OCI-LY1 (cell line): ENCODE measurements at regions not wholly inside any gene's neighbourhood (a gene's known extent, or its start where the extent isn't known, plus 50 kb on each side); places are given as distances from the start of the nearest gene placed in this dataset.

Experiments used
- H2AFZ ChIP-seq: fragments of 200-600 bp; sonication (generic), shearing (Covaris generic); 2 replicates; pipeline ENCODE4 v1.6.0; 2014; ENCODE audit warnings: antibody characterized with exemption, mild to moderate bottlenecking, low read length
- H3F3A ChIP-seq: fragments of 200-600 bp; sonication (generic), shearing (Covaris generic); 2 replicates; pipeline ENCODE4 v1.6.0; 2014; ENCODE audit warnings: mild to moderate bottlenecking, antibody characterized with exemption, low read length, moderate library complexity; ENCODE audit not compliant: insufficient read depth
- H3K27ac ChIP-seq: fragments of 200-600 bp; sonication (generic); 2 replicates; pipeline ENCODE4 v1.5.1; 2014; ENCODE audit warnings: low read length, mixed run types, mild to moderate bottlenecking, low read depth; ENCODE audit not compliant: poor library complexity, severe bottlenecking
- H3K27me3 ChIP-seq: fragments of 200-600 bp; sonication (generic); 2 replicates; pipeline ENCODE4 v1.6.0; 2014; ENCODE audit warnings: antibody characterized with exemption, mild to moderate bottlenecking, low read length, moderate library complexity; ENCODE audit not compliant: insufficient read depth
- H3K36me3 ChIP-seq: fragments of 200-600 bp; sonication (generic); 2 replicates; pipeline ENCODE4 v1.6.1; 2014; ENCODE audit warnings: mild to moderate bottlenecking, antibody characterized with exemption, low read length, moderate library complexity, mixed read lengths; ENCODE audit not compliant: insufficient read depth
- H3K4me1 ChIP-seq: fragments of 200-600 bp; sonication (generic); 2 replicates; pipeline ENCODE4 v1.5.1; 2014; ENCODE audit warnings: mild to moderate bottlenecking, low read length, moderate library complexity; ENCODE audit not compliant: insufficient read depth, severe bottlenecking
- H3K4me2 ChIP-seq: fragments of 200-600 bp; sonication (generic), shearing (Covaris generic); 2 replicates; pipeline ENCODE4 v1.6.1; 2014; ENCODE audit warnings: low read length
- H3K4me3 ChIP-seq: fragments of 200-600 bp; sonication (generic); 2 replicates; pipeline ENCODE4 v1.5.1; 2014; ENCODE audit warnings: low read length, low read depth, mild to moderate bottlenecking, mixed read lengths; ENCODE audit not compliant: poor library complexity, severe bottlenecking
- H3K79me2 ChIP-seq: fragments of 200-600 bp; shearing (Covaris generic); 2 replicates; pipeline ENCODE4 v1.6.1; 2016; ENCODE audit warnings: mixed run types, low read length, mixed read lengths; ENCODE audit not compliant: insufficient read depth
- H3K9ac ChIP-seq: fragments of 200-600 bp; sonication (generic), shearing (Covaris generic); 2 replicates; pipeline ENCODE4 v1.6.1; 2014; ENCODE audit warnings: mild to moderate bottlenecking, low read length, mixed read lengths
- H3K9me2 ChIP-seq: fragments of 200-600 bp; sonication (generic), shearing (Covaris generic); 2 replicates; pipeline ENCODE4 v1.6.1; 2014; ENCODE audit warnings: low read depth, mild to moderate bottlenecking, low read length, mixed read lengths
- H3K9me3 ChIP-seq: fragments of 200-600 bp; shearing (Covaris generic); 2 replicates; pipeline ENCODE4 v1.6.1; 2014; ENCODE audit warnings: low read length, mixed read lengths
- H4K20me1 ChIP-seq: fragments of 200-600 bp; sonication (generic), shearing (Covaris generic); 2 replicates; pipeline ENCODE4 v1.6.0; 2016; ENCODE audit warnings: mild to moderate bottlenecking, low read length; ENCODE audit not compliant: insufficient read depth
- CTCF ChIP-seq: fragments of 200-600 bp; sonication (generic), shearing (Covaris generic); IDR thresholded peaks from 2 replicates; pipeline ENCODE4 v1.5.1; 2017; ENCODE audit warnings: mild to moderate bottlenecking, antibody characterized with exemption, low read length, moderate library complexity, mixed read lengths
- EZH2 ChIP-seq: fragments of 200-600 bp; sonication (generic), shearing (Covaris generic); IDR thresholded peaks from 2 replicates; pipeline ENCODE4 v1.8.0; 2017; ENCODE audit warnings: borderline replicate concordance, mixed run types, mild to moderate bottlenecking, antibody characterized with exemption, low read length, moderate library complexity, mixed read lengths

- Histone ChIP-seq H3K27ac (no peak overlapping the region), H3K36me3 (no peaks in the 10 kb centered on the region), H3K79me2 (no peaks in the 10 kb centered on the region), H3F3A (no peaks in the 10 kb centered on the region), H3K9me2 (no peaks in the 10 kb centered on the region), H3K4me3 (no peak overlapping the region), H2AFZ (no peak overlapping the region), H4K20me1 (no peaks in the 10 kb centered on the region), H3K4me2 (no peak overlapping the region), H3K27me3 (no peaks in the 10 kb centered on the region), H3K9ac (no peak overlapping the region), H3K9me3 (no peaks in the 10 kb centered on the region), H3K4me1 (no peaks in the 10 kb centered on the region)
- no peak for TF ChIP-seq EZH2
- no peak for TF ChIP-seq CTCF
Observed at GRCh38 chr20:23231561-23232218, 118.9 kb upstream of the NXT1 start.

DNA sequence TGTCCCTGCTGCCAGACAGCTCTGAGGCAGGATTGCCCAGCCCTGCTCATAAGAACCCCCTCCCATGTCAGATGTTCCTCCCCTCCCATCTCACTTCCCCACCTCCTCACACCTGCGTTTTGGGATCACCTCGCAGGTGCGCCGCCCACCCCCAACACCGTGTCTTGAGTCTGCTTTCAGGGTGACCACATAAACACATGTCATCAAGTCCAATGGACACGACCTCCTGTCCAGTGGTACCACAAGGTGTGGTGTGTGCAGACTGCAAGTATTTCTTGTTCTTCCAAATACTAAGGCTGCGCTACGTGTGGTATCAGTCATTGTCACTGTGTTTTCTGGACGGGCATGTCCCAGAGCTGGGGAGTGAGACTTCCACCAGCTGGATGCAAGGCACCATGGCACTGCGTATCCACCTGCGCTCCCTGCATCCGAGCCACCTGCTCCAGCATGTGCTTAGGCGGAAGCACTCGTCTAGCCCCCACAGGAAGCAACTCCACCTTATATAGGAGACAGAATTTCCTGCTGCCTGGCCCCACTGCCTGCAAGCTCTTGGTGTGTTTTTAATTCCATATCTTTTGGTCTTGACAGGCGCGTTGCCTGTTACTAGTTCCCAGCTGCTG lies 119.7 kb upstream of the NXT1 start:
- Histone ChIP-seq H3K4me3 (no peak overlapping the region), H3K36me3 (no peaks in the 10 kb centered on the region), H3K27me3 (no peaks in the 10 kb centered on the region), H3K4me1 (no peaks in the 10 kb centered on the region), H2AFZ (no peak overlapping the region), H3K9me2 (no peaks in the 10 kb centered on the region), H3F3A (no peaks in the 10 kb centered on the region), H3K27ac (no peak overlapping the region), H3K9ac (no peak overlapping the region), H3K4me2 (no peak overlapping the region), H3K9me3 (no peaks in the 10 kb centered on the region), H4K20me1 (no peaks in the 10 kb centered on the region), H3K79me2 (no peaks in the 10 kb centered on the region)
- TF ChIP-seq CTCF, result no peak
- TF ChIP-seq EZH2, result no peak

DNA sequence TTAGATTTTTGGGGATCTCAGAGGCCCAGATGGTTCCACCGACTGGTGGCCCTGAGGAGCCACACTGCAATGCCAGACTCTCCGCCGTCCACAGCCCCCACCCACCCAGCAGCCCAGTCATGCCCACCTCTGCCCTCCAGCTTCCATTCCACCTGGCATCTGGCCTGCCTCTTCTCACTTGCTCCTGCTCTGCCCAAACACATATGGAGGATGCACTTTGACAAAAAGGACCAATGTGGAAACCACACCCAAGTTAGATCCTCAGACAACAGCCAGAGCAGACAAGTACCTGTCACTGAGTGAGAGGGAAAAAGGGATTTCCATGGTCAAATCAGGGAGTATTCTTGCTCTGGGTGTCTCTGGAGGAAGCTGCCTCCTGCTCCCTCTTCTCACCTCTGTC lies 120.6 kb upstream of the NXT1 start:
- Histone ChIP-seq H4K20me1 (no peaks in the 10 kb centered on the region), H3K36me3 (no peaks in the 10 kb centered on the region), H3F3A (no peaks in the 10 kb centered on the region), H3K4me3 (no peak overlapping the region), H3K4me1 (no peaks in the 10 kb centered on the region), H3K9ac (no peak overlapping the region), H3K9me3 (no peaks in the 10 kb centered on the region), H2AFZ (no peak overlapping the region), H3K4me2 (no peak overlapping the region), H3K79me2 (no peaks in the 10 kb centered on the region), H3K27ac (no peak overlapping the region), H3K9me2 (no peaks in the 10 kb centered on the region), H3K27me3 (no peaks in the 10 kb centered on the region)
- TF ChIP-seq CTCF, result no peak
